NCI-H187 (cell line): ENCODE measurements at regions not wholly inside any gene's neighbourhood (a gene's known extent, or its start where the extent isn't known, plus 50 kb on each side); places are given as distances from the start of the nearest gene placed in this dataset.

Experiments used
- DNase-seq, 2 experiments: peaks; one replicate each; lab custom pipeline; 2025; lab: John Stamatoyannopoulos, UW

GRCh38 chr20:6614836-6615235 lies 152.7 kb upstream of the BMP2 start:
- DNase-seq: no peak

GRCh38 chr20:6613280-6613861 lies 154.1 kb upstream of the BMP2 start:
- no peak for DNase-seq

- no peak for DNase-seq
Observed at GRCh38 chr20:6612606-6612923, 154.9 kb upstream of the BMP2 start.

- DNase-seq: no peak
Observed at GRCh38 chr20:6611911-6612605, 155.4 kb upstream of the BMP2 start.

GRCh38 chr20:6606651-6607050 lies 160.8 kb upstream of the BMP2 start:
- no peak for DNase-seq

GRCh38 chr20:6605055-6605935 lies 162.2 kb upstream of the BMP2 start:
- no peak for DNase-seq

- DNase-seq: no peak
Observed at GRCh38 chr20:6604179-6604578, 163.3 kb upstream of the BMP2 start.

- DNase-seq: no peak
Observed at GRCh38 chr20:6599876-6600735, 167.4 kb upstream of the BMP2 start.

- no peak for DNase-seq
Observed at GRCh38 chr20:6595704-6596103, 171.8 kb upstream of the BMP2 start.

GRCh38 chr20:6590891-6591637 lies 176.4 kb upstream of the BMP2 start:
- no peak for DNase-seq

- DNase-seq: no peak
Observed at GRCh38 chr20:6588296-6588695, 179.2 kb upstream of the BMP2 start.

GRCh38 chr20:6583134-6583738 lies 184.2 kb upstream of the BMP2 start:
- peak in 1 of 2 experiments; percentile 36 for DNase-seq

- no peak for DNase-seq
Observed at GRCh38 chr20:6582449-6582848, 185.0 kb upstream of the BMP2 start.

- DNase-seq: no peak
Observed at GRCh38 chr20:6580486-6580885, 187.0 kb upstream of the BMP2 start.

GRCh38 chr20:6579824-6580223 lies 187.7 kb upstream of the BMP2 start:
- no peak for DNase-seq

GRCh38 chr20:6579417-6579816 lies 188.1 kb upstream of the BMP2 start:
- no peak for DNase-seq

GRCh38 chr20:6577451-6577850 lies 190.0 kb upstream of the BMP2 start:
- DNase-seq: no peak

- DNase-seq: no peak
Observed at GRCh38 chr20:6576726-6577125, 190.8 kb upstream of the BMP2 start.

GRCh38 chr20:6575912-6576401 lies 191.5 kb upstream of the BMP2 start:
- DNase-seq: no peak

GRCh38 chr20:6566821-6567220 lies 200.7 kb upstream of the BMP2 start:
- no peak for DNase-seq

GRCh38 chr20:6562111-6562510 lies 205.4 kb upstream of the BMP2 start:
- DNase-seq: no peak
